ENCODE measurements at regions not wholly inside any gene's neighbourhood (a gene's known extent, or its start where the extent isn't known, plus 50 kb on each side); places are given as distances from the start of the nearest gene placed in this dataset.

- TF ChIP-seq CTCF (IDR thresholded peaks at IDR 0.05; ENCODE audit: extremely low read depth in 1 of 2, insufficient read depth in 1 of 2, low read depth in 1 of 2, low read length in 2 of 2) (no peak), POLR2A (IDR thresholded peaks at IDR 0.05; ENCODE audit: low read depth, low read length) (no peak), EZH2 (IDR thresholded peaks at IDR 0.05; ENCODE audit: borderline replicate concordance, low read depth, low read length, severe bottlenecking) (no peak), GATA2 (IDR thresholded peaks at IDR 0.05; ENCODE audit: insufficient read depth, insufficient read length, low read depth, low read length) (no peak), POLR2AphosphoS5 (IDR thresholded peaks at IDR 0.05; ENCODE audit: insufficient read depth, low read depth, low read length) (no peak), MYC (IDR thresholded peaks at IDR 0.05; ENCODE audit: low read depth, low read length) (no peak), MAX (IDR thresholded peaks at IDR 0.05; ENCODE audit: insufficient read depth, insufficient read length) (no peak)
Observed at GRCh38 chr12:65715961-65716360, 108.3 kb upstream of the HMGA2 start.
